HG02588 (cell line): ENCODE measurements at regions not wholly inside any gene's neighbourhood (a gene's known extent, or its start where the extent isn't known, plus 50 kb on each side); places are given as distances from the start of the nearest gene placed in this dataset.
A peak's percentile ranks its signal among the peaks of the same experiment; 100 is the strongest.
"Not testable (repeated sequence)": the region's sequence is repeated elsewhere in the genome, so short reads cannot be mapped to it uniquely, and the experiment has no call there.

Source experiments
- ATAC-seq: cut with Tn5 transposase; IDR thresholded peaks from one replicate; pipeline ENCODE4 v1.9.1; 2021; ENCODE audit warnings: mild to moderate bottlenecking, moderate library complexity; ENCODE audit not compliant: unreplicated experiment

DNA sequence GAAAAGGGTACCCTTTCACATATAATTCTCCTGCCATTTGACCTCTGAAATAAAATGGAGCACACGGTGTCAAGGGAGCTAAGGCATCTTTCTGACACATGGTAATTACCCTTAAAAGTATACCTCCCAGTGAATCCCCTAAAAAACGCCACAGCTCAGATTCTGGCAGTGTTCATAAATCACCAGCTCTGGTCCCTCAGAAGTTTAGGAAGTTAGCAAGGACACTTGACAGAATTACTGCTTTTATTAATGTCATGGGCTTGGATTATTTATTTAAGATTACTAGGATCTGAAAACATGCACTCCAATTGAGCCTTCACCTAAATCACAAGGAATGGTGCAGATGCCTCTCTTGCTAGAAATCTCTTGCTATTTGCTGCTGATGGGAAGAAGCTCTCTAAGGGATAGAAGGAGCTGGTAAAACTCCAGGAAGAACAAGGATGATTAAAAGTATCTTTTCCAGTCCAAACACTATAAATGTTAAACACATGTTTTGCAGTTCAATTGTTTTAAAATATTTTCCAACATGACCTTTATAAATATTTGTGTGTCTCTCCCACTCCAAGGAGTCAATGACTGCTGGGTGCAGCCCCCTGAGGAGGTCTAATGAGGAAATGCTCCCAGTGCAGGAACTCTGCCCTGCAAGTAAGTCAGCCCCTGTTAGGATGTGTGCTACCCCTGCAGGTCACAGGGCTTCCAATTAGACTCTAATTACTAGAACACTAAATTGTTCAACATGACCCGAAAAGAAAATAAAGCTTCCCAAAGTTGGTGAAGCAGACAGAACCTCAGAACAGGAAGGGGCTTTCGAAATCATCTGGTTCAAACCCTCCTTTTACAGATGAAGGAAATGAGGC lies 230.3 kb downstream of the TFAP2A start:
- ATAC-seq = no peak

DNA sequence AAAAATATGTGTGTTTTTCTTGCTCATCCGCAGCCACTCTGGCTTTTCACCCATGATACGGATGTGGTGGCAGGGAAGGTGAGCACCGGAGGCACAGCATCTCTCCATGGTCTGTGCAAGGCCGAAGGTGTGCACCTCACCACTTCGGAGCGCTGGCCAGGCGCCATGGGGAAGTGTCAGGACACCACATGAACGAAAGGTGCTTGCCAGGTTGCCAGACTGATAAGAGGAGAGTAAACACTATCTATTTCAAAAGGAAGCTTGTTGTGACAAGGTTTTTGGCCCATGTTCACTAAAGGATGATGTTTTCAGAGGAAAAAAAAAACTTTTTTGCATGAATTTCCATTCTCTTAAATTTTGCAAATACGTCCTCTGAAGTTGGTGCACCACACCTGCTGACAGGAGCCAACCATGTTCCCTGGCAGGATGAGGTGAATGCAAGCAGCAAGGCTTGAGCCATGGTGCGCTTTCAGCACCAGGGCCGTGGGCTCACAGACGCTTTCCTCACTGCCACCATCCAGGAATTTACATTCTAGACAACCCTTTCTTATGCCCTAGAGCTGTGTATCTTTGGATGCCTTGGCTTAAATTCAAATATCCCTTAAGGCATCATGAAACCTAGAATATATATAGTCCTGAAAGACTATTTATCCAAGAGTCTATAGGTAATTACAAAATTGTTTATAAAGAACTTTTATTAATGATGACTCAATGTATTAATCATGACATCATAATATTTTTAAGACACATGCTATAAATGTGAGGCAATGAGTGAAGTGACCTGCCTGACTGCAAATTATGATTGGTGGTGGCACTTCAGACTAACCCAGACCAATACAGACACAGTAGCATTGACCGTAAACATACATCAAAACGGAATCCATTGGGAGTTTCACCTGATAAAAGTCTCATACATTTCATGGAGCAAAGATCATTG lies 234.5 kb downstream of the TFAP2A start:
- no peak for ATAC-seq

DNA sequence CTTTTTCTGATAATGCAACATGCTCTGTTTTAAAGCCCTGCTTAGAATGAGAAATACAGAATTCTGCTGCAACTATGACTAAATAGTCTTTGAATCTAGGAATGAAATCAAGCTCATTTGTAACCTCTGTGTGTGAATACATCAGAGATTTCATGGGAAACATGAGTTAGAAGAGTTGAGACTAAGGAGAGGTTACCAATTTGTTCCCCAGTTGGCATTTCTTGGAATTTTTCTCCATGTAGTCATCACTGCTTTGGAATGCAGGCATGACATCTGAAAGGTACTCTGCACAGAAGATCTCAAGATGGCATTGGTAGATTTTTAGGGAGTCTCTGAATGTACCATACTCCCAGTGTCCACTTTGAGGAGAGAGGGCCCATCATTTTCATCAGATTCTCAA lies 237.2 kb downstream of the TFAP2A start:
- ATAC-seq = no peak

DNA sequence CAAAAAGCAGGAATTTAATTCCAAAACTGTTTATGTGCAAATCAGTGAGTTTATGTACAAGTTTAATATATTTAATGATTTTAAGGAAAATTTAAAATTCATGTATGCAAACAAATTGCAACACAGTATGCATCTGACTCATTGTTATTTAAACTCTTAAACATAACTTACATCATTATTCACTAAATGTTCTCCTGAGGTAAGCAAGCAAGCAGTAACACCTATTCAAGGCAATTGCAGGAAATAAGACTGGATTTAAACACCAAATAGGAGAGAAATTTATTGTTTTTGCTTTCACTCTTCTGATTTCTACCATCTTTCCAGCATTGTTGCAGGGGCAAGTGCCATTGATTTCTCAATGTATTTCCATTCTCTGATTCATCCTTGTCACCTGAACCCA lies 239.5 kb downstream of the TFAP2A start:
- ATAC-seq = no peak

DNA sequence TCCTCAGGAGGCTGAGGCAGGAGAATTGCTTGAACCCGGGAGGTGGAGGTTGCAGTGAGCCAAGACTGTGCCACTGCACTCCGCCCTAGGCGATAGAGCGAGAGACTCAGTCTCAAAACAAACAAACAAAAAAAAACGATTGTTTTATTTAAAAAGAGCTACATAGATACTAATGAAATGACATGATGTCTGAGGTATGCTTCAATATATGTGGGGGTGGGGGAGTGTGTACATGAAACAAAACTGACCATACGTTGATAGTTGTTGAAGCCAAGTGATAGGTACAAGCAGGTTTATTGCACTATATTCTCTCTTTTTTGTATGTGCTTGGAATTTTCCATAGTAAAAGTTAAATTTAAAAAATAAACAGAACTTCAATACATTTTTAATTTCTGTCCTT lies 240.1 kb downstream of the TFAP2A start:
- ATAC-seq = no peak

DNA sequence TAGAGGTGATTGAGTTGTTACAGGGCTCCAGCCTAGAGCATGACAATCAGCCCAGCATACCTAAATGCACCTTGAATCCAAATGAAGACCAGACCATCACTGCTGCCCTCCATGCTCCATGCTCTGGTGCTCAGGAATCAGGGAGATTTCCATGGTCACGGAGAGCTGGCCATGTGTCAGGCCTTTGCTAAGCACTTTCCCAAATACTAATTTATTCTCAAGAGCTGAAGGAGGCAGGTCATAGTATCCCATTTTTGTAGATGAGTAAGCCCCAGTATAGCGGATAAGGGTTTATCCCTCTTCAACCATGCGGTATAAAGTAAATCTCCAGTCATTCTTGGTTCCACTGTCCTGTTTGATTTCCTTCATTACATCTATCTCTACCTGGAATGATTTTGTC lies 240.8 kb downstream of the TFAP2A start:
- no peak for ATAC-seq

DNA sequence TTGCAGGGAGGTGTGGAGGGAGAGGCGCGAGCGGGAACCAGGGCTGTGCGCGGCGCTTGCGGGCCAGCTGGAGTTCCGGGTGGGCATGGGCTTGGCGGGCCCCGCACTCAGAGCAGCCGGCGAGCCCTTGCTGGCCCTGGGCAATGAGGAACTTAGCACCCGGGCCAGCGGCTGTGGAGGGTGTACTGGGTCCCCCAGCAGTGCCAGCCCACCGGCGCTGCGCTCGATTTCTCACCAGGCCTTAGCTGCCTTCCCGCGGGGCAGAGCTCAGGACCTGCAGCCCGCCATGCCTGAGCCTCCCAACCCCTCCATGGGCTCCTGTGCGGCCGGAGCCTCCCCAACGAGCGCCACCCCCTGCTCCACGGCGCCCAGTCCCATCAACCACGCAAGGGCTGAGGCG lies 243.2 kb downstream of the TFAP2A start:
- not testable (repeated sequence) for ATAC-seq

DNA sequence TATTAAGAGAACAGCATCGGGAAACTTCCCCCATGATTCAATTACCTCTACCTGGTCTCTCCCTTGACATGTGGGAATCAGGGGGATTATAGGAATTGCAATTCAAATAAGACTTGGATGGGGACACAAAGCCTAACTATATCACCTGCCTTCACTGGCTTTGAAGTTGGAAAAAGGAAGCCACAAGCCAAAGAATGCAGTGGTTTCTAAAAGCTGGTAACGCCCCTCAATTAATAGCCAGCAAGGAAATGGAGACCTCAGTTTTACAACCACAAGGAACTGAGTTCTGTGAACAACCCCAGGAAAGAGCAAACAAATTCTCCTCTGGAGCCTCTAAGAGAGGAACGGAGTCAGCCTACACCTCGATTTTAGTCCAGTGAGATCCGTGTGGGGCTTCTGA lies 244.1 kb downstream of the TFAP2A start:
- no peak for ATAC-seq

DNA sequence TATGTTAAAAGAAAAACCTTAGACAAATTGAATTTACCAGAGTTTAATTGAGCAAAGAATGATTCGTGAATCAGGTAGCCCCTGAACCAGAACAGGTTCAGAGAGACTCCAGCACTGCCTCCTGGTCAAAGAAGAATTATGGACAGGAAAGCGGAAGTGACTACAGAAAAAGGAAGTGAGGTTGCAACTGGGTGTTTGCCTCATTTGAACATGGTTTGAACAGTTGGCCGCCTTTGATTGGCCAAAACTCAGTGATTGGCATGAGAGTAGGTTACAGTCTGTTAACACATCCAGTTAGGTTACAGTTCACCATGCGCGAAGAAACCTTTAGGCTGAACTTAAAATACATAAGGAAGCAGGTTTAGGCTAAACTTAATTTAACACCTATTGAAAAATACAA lies 248.8 kb downstream of the TFAP2A start:
- no peak for ATAC-seq

DNA sequence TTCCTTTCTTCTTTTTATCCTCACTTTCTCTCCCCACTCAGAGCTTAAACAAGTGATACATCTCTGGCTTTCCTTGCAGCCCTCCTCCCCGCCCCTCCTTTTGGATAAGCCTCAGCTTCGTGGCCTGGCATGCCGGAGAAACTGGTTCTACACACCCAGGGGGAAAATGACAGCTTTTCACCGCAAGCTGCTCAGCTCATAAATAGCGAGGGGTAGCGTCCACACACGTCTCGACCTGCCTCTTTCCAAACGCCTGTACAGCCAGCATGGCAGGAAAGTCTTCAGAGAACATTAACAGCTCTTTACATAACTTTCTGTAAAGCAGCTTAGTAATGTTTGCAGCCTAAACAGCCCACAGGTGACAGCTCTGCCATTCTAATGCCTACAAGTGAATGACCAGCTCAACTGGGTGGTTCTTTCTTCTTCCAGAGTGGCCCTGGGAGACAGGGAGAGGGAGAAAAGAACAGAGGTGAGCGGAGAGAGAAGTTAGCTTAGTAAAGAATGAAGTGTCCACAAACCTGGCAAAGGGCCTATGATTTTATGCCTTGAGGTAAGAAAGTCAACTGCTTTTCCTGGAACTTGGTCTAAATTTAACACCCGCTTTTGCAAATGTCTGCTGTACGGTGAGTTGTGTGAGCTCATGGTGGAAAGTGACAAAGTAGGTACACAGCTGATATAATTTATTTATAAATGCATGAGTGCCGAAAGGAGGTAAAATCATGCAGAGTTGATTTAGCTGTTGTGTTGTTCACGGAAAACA lies 251.5 kb downstream of the TFAP2A start:
- ATAC-seq = no peak

DNA sequence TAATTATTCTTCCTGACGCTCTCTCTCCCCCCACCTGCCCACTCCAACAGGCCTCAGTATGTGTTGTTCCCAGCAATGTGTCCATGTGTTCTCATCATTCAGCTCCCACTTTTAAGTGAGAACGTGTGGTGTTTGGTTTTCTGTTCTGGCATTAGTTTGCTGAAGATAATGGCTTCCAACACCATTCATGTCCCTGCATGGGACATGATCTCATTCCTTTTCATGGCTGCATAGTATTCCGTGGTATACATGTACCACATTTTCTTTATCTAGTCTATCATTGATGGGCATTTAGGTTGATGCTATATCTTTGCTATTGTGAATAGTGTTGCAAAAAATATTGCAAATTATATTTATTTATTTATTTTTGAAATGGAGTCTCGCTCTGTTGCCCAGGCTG lies 258.0 kb downstream of the TFAP2A start:
- ATAC-seq = no peak

DNA sequence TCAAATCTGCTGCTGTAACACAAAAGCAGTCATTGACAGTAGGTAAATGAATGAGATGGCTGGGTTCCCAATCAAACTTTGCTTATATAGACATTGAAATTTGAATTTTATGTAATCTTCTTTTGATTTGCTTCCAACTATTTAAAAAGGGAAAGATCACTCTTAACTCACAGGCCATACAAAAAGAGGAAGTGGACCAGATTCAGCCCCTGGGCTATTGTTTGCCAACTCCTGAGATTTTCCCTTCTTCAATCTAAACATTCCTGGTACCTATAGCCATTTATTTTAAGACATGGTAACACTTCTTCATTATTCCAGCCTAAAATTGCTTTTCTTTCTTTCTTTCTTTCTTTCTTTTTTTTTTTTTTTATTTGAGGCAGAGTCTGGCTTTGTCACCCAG lies 260.6 kb downstream of the TFAP2A start:
- no peak for ATAC-seq

DNA sequence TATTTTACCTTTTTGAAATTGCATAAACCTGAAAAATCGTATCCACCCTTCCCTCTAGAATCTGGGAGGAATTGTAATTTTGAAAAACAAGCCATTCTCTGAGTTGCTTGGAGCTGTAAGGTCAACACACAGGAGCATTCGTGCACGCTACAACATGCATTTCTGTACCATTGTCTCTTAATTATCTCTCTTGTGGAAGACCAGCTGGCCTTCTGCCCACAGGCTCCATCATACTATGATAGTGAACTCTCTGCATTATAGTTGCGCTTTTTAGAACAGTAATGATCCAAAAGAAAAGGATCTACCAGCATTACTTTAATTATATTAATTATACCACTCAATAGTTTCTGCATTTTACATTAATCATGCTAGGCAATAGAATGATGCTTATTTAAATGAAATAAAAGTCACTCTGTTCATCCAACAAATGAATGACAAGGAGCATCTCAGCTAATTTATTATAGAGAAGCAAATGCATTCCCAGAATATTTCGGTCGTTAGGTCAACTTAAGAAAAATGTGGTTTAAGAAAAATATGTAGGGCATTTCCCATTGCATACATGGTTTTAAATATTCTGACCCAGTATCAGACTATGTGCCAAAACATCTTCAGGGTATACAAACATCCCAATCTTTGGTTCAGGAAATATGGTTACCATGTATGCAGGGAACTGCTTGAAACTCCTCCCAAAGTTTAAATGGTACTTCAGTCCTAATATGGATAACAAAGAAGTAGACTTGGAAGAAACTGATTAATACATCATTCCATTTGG lies 263.5 kb downstream of the TFAP2A start:
- no peak for ATAC-seq

DNA sequence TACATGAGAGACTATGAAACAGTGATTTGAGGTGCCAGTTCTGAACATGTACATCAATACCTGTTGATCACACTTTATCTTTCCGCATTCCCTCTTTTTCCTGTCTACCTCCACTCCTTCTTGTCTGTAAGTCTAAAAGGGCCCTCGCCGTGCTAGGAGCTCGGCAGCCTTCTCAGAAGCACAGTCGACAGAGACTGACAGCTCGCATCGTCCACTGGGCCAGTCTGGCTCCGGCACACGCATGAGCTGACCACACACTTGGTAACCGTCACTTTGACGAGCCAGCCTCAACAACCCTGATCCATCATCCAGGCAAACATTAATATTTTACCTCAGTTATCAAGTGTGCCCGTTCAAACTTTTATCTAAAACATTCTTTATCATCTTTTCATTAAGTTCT lies 265.3 kb downstream of the TFAP2A start:
- no peak for ATAC-seq

DNA sequence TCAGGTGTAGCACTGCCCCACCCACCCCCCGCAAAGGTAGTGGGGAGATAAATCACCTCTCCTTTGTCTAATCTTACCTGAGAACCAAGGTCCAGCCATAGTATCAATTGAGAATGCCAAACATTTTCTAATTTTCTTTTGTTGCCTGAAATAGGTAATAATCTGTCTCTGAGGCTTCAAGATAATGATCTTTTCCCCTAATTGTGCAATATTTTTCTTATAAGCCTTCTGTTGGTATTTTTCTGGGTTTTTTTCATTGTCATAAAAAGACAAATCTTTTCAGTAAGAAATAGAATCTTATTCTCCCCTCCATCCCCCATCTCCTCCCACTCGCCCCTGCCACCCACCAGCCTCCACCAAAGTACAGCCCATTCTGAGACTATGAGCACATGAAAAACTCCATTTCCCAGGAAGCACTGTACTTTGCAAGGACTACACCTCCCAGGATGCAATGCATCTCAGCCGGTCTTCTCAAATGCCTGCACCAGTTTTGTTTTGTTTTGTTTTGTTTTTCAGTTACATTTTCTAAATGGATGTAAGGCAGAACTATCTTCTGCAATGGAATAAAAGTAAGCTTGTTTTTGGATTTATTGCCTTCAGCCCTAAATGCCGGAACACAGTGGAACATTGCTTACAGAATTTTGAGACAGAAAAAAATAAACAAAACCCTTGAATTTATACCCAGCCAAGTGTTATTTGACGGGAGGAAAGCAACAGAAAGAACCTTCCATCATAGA lies 268.0 kb downstream of the TFAP2A start:
- peak; percentile 96 for ATAC-seq

DNA sequence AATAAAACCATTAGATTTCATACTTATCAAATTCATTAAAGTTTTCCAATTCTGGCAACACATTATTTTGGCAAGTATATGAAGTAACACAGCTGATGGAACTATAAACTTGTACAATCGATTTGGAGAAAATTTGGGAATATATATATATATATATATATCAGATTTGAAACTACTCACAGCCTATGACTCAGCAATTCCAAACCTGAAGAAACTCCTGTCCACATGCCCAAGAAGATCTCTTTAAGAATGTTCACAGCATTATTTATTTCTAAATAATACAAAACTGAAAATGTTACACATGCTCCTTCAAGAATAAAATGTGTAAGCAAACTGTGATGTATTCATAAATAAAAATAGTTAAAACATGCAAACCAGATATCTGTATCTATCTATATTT lies 270.1 kb downstream of the TFAP2A start:
- ATAC-seq = no peak

DNA sequence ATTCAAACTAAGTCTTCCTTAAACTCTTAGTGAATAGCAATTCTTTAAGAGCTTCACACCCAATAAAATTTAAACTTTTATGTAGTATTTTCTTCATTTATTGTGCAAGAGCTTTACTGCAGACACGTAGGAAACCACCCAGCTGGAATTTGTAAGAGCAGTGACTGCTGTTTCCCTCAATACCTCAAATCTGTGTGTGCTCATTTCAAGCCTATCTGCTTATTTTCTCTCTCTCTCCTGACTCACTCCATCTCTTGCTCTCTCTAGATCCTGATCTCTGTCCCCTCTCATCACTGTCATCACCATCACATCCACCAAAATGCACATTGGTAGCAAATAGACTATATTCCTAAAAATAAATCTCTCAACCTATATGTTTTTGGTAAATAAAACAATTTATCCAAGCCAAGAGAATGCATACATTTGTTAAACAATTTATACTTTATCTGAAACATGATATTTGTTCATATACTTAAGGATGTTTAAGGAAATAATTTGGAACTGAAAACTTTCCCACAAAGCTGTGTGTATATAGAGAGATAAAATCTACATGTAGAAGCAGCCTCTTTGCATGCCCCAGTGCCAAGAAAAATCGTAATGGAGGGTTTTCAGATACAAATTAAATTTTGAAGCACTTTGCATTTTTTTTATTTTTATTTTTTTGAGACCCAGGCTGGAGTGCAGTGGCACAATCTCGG lies 273.0 kb downstream of the TFAP2A start:
- no peak for ATAC-seq

DNA sequence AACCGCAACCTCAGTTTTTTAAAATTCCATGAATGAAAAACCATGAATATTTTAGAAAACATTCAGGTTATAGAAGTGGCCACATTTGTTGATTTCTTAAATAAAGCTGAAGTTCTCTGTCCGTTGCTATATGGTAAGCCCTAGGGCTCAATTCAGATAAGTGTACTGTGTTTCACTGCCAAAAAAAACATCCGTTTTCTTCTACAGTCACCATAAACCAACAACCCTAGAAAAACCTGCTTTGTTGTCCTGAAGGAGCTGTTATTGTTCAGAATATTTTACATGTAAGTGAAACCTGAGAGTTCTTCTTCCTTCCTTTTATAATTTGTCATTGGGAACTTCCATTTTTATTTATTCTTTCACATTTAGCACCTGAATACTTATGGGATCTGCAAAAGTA lies 274.1 kb downstream of the TFAP2A start:
- no peak for ATAC-seq

DNA sequence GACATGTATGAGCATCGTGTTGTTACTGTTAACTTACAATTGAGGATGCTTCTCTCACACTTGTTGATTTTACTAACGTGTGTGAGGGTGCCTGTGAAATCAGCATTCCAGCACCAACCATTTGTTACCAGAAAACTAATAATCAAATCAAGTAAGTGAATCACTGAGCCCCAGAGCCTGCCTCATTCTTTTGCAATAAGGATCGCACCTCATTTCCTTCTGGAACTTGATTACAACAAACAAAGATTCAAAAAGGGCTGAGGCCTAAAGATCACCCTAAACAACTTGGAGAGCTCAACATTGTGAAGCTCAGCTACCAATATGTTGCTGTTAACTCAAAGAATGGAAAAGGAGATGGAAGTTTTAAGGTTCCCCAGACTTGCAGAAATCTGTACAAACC lies 274.7 kb downstream of the TFAP2A start:
- ATAC-seq = no peak
